ENCODE measurements at regions not wholly inside any gene's neighbourhood (a gene's known extent, or its start where the extent isn't known, plus 50 kb on each side); places are given as distances from the start of the nearest gene placed in this dataset.

DNA sequence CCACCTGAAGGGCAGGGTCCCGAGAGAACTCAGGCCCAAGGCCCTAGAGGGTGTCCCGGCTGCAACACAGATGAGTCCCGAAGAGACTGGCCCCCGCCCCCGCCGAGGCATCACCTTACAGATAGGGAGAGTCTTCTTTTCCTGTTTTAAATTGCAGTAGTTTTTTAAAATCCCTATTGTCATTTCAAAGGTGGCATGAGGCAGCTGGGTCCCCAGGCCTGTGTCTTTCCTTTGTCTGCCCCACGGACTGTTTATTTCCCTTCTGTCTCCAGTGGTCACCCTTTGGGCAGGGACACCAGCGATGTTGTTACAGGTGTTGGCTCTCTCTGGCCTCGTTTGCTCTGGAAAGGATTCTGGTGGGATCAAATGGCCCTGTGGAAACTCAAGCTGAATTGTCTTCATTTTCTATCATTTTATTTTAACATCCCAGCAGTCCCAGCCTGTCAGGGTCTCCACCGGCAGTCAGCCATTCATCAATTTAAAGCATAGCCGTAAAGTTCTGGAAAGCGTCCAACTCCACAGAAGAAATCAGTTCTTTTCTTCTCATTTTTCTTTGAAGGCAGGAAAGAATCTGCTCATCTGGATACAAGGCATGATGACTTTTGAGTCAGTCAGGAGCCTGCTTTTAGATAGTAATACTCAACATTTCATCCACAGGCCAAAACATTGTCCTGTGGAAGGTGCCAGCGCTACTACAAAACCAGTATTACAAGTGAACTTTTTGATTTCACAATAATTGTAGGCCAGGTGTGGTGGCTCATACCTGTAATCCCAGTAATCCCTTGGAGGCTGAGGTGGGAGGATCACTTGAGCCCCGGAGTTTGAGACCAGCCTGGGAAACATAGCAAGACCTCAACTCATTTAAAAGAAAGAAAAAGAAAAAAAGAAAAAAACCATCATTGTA is 96.2 kb downstream of the HES1 start:
- no peak for TF ChIP-seq CTCF (IDR thresholded peaks at IDR 0.05)
- no peak for TF ChIP-seq POLR2A (IDR thresholded peaks at IDR 0.05)
